Transverse colon (tissue), 4 donors: ENCODE measurements at regions not wholly inside any gene's neighbourhood (a gene's known extent, or its start where the extent isn't known, plus 50 kb on each side); places are given as distances from the start of the nearest gene placed in this dataset.

Source experiments
- DNase-seq: peaks from one replicate; pipeline ENCODE4 v3.0.0-alpha.2; 2019
- H3K27ac ChIP-seq, 4 donors: fragments of 200-600 bp; sonication (generic); 2 replicates each; pipeline ENCODE4 v1.5.1; 2016 to 2018; ENCODE audit warnings: inconsistent platforms in 4 of 4
- H3K27me3 ChIP-seq: fragments of 200-600 bp; sonication (generic); 2 replicates; pipeline ENCODE4 v1.5.1; 2017; ENCODE audit warnings: inconsistent platforms
- H3K36me3 ChIP-seq, 4 donors: fragments of 200-600 bp; sonication (generic); 2 replicates each; pipeline ENCODE4 v1.5.1; 2017 to 2019; ENCODE audit warnings: inconsistent platforms in 4 of 4
- H3K4me1 ChIP-seq, 4 donors: fragments of 200-600 bp; sonication (generic); 2 replicates each; pipeline ENCODE4 v1.5.1; 2017 to 2020; ENCODE audit warnings: inconsistent platforms in 4 of 4
- H3K4me3 ChIP-seq, 4 donors: fragments of 200-600 bp; sonication (generic); 1 replicate in 1 of 4; 2 replicates in 3 of 4; pipeline versions ENCODE4 v1.5.1 to v1.6.1; 2017 to 2019; ENCODE audit warnings: inconsistent platforms in 4 of 4
- H3K9me3 ChIP-seq, 2 donors: fragments of 200-600 bp; sonication (generic); 2 replicates each; pipeline ENCODE4 v1.5.1; 2017 to 2019; ENCODE audit warnings: inconsistent platforms in 2 of 2
- CTCF ChIP-seq, 5 experiments: fragments of 200-600 bp in 3 of 5; fragments of 450-650 bp in 2 of 5; sonication (generic) in 3 of 5; IDR thresholded peaks; 1 replicate in 2 of 5; 2 replicates in 3 of 5; pipeline ENCODE4 v1.5.1; 2016 to 2017; ENCODE audit warnings: antibody characterized with exemption in 5 of 5, inconsistent platforms in 3 of 5, mild to moderate bottlenecking in 2 of 5, moderate library complexity in 1 of 5
- EP300 ChIP-seq: sonication (generic); formaldehyde crosslinking; IDR thresholded peaks from one replicate; pipeline ENCODE4 v1.6.1; 2017; ENCODE audit warnings: antibody characterized with exemption, low read depth
- POLR2A ChIP-seq: fragments of 450-650 bp; IDR thresholded peaks from one replicate; pipeline ENCODE4 v1.6.1; 2016; ENCODE audit warnings: antibody characterized with exemption, mild to moderate bottlenecking, moderate library complexity
- POLR2AphosphoS5 ChIP-seq, 3 donors: sonication (generic); formaldehyde crosslinking; IDR thresholded peaks; one replicate each; pipeline ENCODE4 v1.6.1; 2016; ENCODE audit warnings: antibody characterized with exemption in 3 of 3
- whole genome bisulfite sequencing, 2 donors: methylation state at CpG; one replicate each; pipeline ENCODE4 v1.1.5; 2018; ENCODE audit warnings: low coverage in 1 of 2; 5-methylcytosine and 5-hydroxymethylcytosine counted together
- in situ Hi-C, 4 donors: fragments of 200-750 bp; cut with MboI; loops; one replicate each; pipeline versions ENCODE4 v1.15.0 to v1.15.1; 2017; ENCODE audit warnings: low sequenced_read_pairs in 3 of 4, low pct_ligation_motif_present in 1 of 4, low pct_unique_long_range_greater_than_20kb in 1 of 4
- intact Hi-C: fragments of 100-400 bp; cut with DNase I; formaldehyde crosslinking; loops from one replicate; pipeline ENCODE4 v1.15.1; 2023; ENCODE audit warnings: low total_unique reads

- intact Hi-C loops = no loop called here
- H3K9me3 ChIP-seq = no peaks in the 10 kb centered on the region
- H3K36me3 ChIP-seq = no peaks in the 10 kb centered on the region
- no peaks in the 10 kb centered on the region for H3K4me1 ChIP-seq
- no peak overlapping the region for H3K27ac ChIP-seq
- no peaks in the 10 kb centered on the region for H3K27me3 ChIP-seq
- TF ChIP-seq POLR2AphosphoS5 (IDR thresholded peaks at IDR 0.05) (no peak), POLR2A (no peak), CTCF (IDR thresholded peaks at IDR 0.05) (no peak), EP300 (no peak)
- no peak overlapping the region for H3K4me3 ChIP-seq
- DNase-seq = no peak
- WGBS, 2 donors = 47 to 53% methylated on average over 4 to 8 of the region's 8 CpGs
- in situ Hi-C loops = no loop called here
Observed at GRCh38 chr10:108521827-108522492, 1357.5 kb upstream of the SORCS1 start.

GRCh38 chr10:108515821-108516220 lies 1351.3 kb upstream of the SORCS1 start:
- in situ Hi-C loops = no loop called here
- H3K4me3 ChIP-seq = no peak overlapping the region
- H3K36me3 ChIP-seq = no peaks in the 10 kb centered on the region
- intact Hi-C loops = no loop called here
- no peak overlapping the region for H3K27ac ChIP-seq
- WGBS, 2 donors = 76 to 83% methylated on average over 2 of the region's 2 CpGs
- H3K27me3 ChIP-seq = no peaks in the 10 kb centered on the region
- no peak for TF ChIP-seq EP300
- no peak for TF ChIP-seq POLR2AphosphoS5 (IDR thresholded peaks at IDR 0.05)
- TF ChIP-seq POLR2A = no peak
- no peak for TF ChIP-seq CTCF (IDR thresholded peaks at IDR 0.05)
- H3K4me1 ChIP-seq = no peaks in the 10 kb centered on the region
- H3K9me3 ChIP-seq = no peaks in the 10 kb centered on the region
- no peak for DNase-seq

- Histone ChIP-seq H3K27me3 (no peaks in the 10 kb centered on the region), H3K4me1 (no peaks in the 10 kb centered on the region), H3K9me3 (no peaks in the 10 kb centered on the region), H3K36me3 (no peaks in the 10 kb centered on the region), H3K4me3 (no peak overlapping the region), H3K27ac (no peak overlapping the region)
- DNase-seq = no peak
- 56 to 61% methylated on average over 3 of the region's 3 CpGs for WGBS, 2 donors
- TF ChIP-seq POLR2AphosphoS5 (IDR thresholded peaks at IDR 0.05) (no peak), EP300 (no peak), CTCF (IDR thresholded peaks at IDR 0.05) (no peak), POLR2A (no peak)
- in situ Hi-C loops = no loop called here
- intact Hi-C loops = no loop called here
Observed at GRCh38 chr10:108500396-108500795, 1335.9 kb upstream of the SORCS1 start.

GRCh38 chr10:108496106-108496505 lies 1331.6 kb upstream of the SORCS1 start:
- no peaks in the 10 kb centered on the region for H3K27me3 ChIP-seq
- no peak for TF ChIP-seq CTCF (IDR thresholded peaks at IDR 0.05)
- TF ChIP-seq POLR2AphosphoS5 (IDR thresholded peaks at IDR 0.05) = no peak
- TF ChIP-seq EP300 = no peak
- no peak for TF ChIP-seq POLR2A
- no peak overlapping the region for H3K4me3 ChIP-seq
- H3K27ac ChIP-seq = no peak overlapping the region
- H3K36me3 ChIP-seq = no peaks in the 10 kb centered on the region
- intact Hi-C loops (no loop called here), in situ Hi-C loops (no loop called here)
- no peak for DNase-seq
- H3K4me1 ChIP-seq = no peaks in the 10 kb centered on the region
- H3K9me3 ChIP-seq = no peaks in the 10 kb centered on the region
